Fibroblast of the aortic adventitia (primary cell): ENCODE measurements at regions not wholly inside any gene's neighbourhood (a gene's known extent, or its start where the extent isn't known, plus 50 kb on each side); places are given as distances from the start of the nearest gene placed in this dataset.

Experiments
- DNase-seq: peaks from one replicate; pipeline ENCODE4 v3.0.0-alpha.2; 2010; ENCODE audit warnings: low read depth
- H3K4me3 ChIP-seq: 2 replicates; pipeline ENCODE4 v1.5.1; 2011; ENCODE audit warnings: low read depth, mild to moderate bottlenecking, control low read depth, low read length, moderate library complexity
- TF ChIP-seq, protein P1 (sequence below): IDR thresholded peaks from 2 replicates; pipeline ENCODE4 v1.5.1; 2011; ENCODE audit warnings: mild to moderate bottlenecking, low read length, control low read depth, inconsistent platforms; ENCODE audit not compliant: insufficient read depth

DNA sequence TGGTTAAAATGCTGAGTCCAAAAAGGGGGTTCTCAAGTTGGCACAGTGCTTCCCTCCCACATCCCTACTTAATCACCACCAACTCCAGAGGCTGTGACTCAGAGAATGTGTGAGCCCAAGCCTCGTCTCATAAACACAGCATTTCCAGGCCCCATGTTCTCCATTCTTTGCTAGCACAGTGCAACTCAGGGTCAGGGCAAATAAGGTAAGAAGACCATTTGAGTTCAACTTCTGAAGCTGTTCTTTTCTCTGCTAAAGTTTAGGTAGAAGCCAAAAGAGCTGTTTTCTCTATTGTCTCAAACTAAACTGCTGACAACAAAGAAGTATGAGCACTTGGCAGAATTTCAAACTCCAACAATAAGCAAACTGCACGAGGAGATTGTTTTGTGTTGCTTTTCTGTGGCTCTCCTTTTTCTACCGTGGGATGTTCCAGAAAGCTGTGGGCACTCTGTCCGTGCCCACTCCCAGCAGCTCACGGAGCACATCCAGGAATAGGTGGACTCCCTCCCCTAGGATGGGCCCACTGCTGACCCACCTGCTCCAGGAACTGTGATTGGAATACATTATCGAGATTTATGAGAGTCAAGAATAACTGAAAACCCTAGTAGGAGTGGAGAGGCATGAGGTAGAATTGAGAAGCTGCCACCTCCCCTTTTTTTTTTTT lies 494.3 kb downstream of the COG6 start:
- TF ChIP-seq, protein P1, sequence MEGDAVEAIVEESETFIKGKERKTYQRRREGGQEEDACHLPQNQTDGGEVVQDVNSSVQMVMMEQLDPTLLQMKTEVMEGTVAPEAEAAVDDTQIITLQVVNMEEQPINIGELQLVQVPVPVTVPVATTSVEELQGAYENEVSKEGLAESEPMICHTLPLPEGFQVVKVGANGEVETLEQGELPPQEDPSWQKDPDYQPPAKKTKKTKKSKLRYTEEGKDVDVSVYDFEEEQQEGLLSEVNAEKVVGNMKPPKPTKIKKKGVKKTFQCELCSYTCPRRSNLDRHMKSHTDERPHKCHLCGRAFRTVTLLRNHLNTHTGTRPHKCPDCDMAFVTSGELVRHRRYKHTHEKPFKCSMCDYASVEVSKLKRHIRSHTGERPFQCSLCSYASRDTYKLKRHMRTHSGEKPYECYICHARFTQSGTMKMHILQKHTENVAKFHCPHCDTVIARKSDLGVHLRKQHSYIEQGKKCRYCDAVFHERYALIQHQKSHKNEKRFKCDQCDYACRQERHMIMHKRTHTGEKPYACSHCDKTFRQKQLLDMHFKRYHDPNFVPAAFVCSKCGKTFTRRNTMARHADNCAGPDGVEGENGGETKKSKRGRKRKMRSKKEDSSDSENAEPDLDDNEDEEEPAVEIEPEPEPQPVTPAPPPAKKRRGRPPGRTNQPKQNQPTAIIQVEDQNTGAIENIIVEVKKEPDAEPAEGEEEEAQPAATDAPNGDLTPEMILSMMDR = no peak
- H3K4me3 ChIP-seq = no peak overlapping the region
- peak; percentile 89 for DNase-seq

- H3K4me3 ChIP-seq = no peak overlapping the region
- DNase-seq = no peak
- TF ChIP-seq, protein P1 = no peak
Observed at GRCh38 chr13:40151673-40152072, 496.2 kb downstream of the COG6 start.

DNA sequence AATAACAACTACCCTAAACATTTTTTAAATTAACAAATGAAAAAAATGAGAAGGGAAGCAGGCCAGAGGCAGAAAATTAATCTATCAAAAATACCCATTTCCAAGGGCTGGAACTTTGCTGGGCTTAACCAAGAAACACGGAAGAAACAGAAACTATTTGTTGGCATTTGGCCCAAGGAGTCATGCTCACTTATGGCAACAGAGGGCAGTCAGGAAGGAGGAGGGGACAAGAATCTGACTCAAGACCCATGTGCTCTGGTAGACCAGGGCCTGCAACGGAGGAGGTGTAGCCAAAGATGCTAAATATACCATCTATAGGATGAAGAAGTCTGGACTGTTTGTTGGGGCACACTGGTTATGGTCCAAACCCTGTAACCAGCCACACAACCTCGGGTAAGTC lies 496.7 kb downstream of the COG6 start:
- H3K4me3 ChIP-seq = no peak overlapping the region
- TF ChIP-seq, protein P1 = no peak
- DNase-seq = peak; percentile 91

- DNase-seq = no peak
- no peak overlapping the region for H3K4me3 ChIP-seq
Observed at GRCh38 chr13:40152922-40153321, 497.5 kb downstream of the COG6 start.

DNA sequence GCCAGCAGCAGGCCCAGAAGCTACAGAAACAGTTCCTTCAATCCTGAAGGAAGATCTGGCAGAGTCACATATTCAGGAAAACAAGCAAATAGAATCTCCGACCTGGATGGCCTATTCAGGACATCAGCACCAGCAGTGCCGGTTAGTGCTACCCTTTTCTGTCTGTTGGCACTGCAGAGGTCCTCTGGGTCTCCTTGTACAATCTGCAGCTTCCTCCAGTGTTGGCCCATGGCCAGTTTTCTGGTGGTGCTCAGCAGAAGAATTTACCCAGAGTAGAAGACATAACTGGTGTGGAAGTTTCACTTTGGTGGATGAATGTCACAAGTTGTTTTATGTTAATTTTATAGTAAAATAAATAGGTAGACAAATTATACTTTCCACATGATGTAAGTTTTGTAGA lies 498.1 kb downstream of the COG6 start:
- DNase-seq = no peak
- H3K4me3 ChIP-seq = no peak overlapping the region
- TF ChIP-seq, protein P1 = no peak

More at GRCh38 chr13:40152922-40153321, 497.5 kb downstream of the COG6 start:
- TF ChIP-seq, protein P1 = no peak

DNA sequence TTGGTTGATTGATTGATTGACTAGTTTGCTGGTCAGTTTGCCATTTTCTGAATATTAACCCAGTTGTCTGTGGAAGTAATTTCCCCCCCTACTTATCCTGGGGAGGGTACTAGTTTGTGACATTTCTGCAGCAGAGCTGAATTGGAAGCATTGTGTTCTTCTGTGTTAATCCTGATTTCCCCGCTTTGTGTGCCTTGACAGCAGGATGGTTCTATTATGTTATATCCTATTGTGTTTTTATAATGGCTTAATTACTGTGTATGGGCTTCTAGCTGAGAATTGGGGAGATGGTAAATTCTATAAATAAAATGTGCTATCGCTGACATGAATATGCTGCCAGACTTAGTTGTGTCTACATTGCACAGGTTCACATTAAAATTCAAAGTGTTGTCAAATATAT lies 499.7 kb downstream of the COG6 start:
- no peak for DNase-seq
- TF ChIP-seq, protein P1 = no peak

GRCh38 chr13:40158218-40158617 lies 502.8 kb downstream of the COG6 start:
- TF ChIP-seq, protein P1 = no peak
- DNase-seq = peak; percentile 64
- H3K4me3 ChIP-seq = no peak overlapping the region

More for the DNA sequence above, 499.7 kb downstream of the COG6 start:
- H3K4me3 ChIP-seq = no peak overlapping the region
